SK-N-SH (cell line): ENCODE measurements at regions not wholly inside any gene's neighbourhood (a gene's known extent, or its start where the extent isn't known, plus 50 kb on each side); places are given as distances from the start of the nearest gene placed in this dataset.

Experiments used
- CTCF ChIA-PET: fragments of 300-600, 350-600 bp; formaldehyde crosslinking; extraction: SDS; loops from one replicate; lab custom pipeline; 2021; lab: Yijun Ruan, JAX
- POLR2A ChIA-PET: fragments of 350-600 bp; sonication (Branson Sonifier 250); formaldehyde crosslinking; extraction: SDS; loops from one replicate; lab custom pipeline; 2020; ENCODE audit warnings: antibody characterized with exemption, inconsistent platforms; lab: Yijun Ruan, JAX
- DNase-seq: peaks from one replicate; pipeline ENCODE4 v3.0.0; 2012
- H2AFZ ChIP-seq: fragments of 200-600 bp; sonication (generic); 2 replicates; pipeline ENCODE4 v1.8.1; 2016; ENCODE audit warnings: antibody characterized with exemption, mild to moderate bottlenecking, low read depth
- H3F3A ChIP-seq: fragments of 200-600 bp; sonication (generic); replicated peaks from 2 replicates; pipeline ENCODE3; 2016; ENCODE audit warnings: antibody characterized with exemption, mild to moderate bottlenecking; ENCODE audit not compliant: insufficient read depth
- H3K27ac ChIP-seq, 2 experiments: fragments of 200-500 bp in 1 of 2; fragments of 200-600 bp in 1 of 2; sonication (Bioruptor generic) in 1 of 2; sonication (generic), shearing (Covaris generic) in 1 of 2; 2 replicates each; pipeline versions ENCODE4 v1.5.1 to v1.6.1; 2014 to 2016; ENCODE audit warnings: low read depth in 2 of 2, inconsistent platforms in 1 of 2, low read length in 1 of 2, mild to moderate bottlenecking in 1 of 2, mixed read lengths in 1 of 2
- H3K27me3 ChIP-seq: fragments of 200-600 bp; sonication (generic), shearing (Covaris generic); 2 replicates; pipeline ENCODE4 v1.6.1; 2016; ENCODE audit warnings: mixed run types; ENCODE audit not compliant: insufficient read depth
- H3K36me3 ChIP-seq, 2 experiments: fragments of 200-500 bp in 1 of 2; fragments of 200-600 bp in 1 of 2; sonication (Bioruptor generic) in 1 of 2; sonication (generic) in 1 of 2; replicated peaks in 1 of 2; 2 replicates each; pipeline versions ENCODE3 to v1.5.1; 2014 to 2016; ENCODE audit warnings: low read length in 1 of 2, mild to moderate bottlenecking in 1 of 2; ENCODE audit not compliant: insufficient read depth in 2 of 2, control insufficient read depth in 1 of 2
- H3K4me1 ChIP-seq, 2 experiments: fragments of 200-500 bp in 1 of 2; fragments of 200-600 bp in 1 of 2; sonication (Bioruptor generic) in 1 of 2; sonication (generic), shearing (Covaris generic) in 1 of 2; 2 replicates each; pipeline versions ENCODE4 v1.5.1 to v1.6.1; 2014 to 2016; ENCODE audit warnings: low read depth in 1 of 2, low read length in 1 of 2, mixed run types in 1 of 2; ENCODE audit not compliant: insufficient read depth in 2 of 2, control insufficient read depth in 1 of 2
- H3K4me2 ChIP-seq: fragments of 200-600 bp; sonication (generic), shearing (Covaris generic); 2 replicates; pipeline ENCODE4 v1.6.1; 2017; ENCODE audit warnings: mixed run types
- H3K4me3 ChIP-seq, 2 experiments: fragments of 200-500 bp in 1 of 2; fragments of 200-600 bp in 1 of 2; sonication (Bioruptor generic) in 1 of 2; sonication (generic), shearing (Covaris generic) in 1 of 2; 2 replicates each; pipeline versions ENCODE4 v1.5.1 to v1.8.1; 2014 to 2016; ENCODE audit warnings: low read depth in 2 of 2, inconsistent platforms in 1 of 2, low read length in 1 of 2, mild to moderate bottlenecking in 1 of 2, mixed read lengths in 1 of 2, moderate library complexity in 1 of 2
- H3K79me2 ChIP-seq: fragments of 200-600 bp; sonication (generic); 2 replicates; pipeline ENCODE4 v1.8.1; 2017; ENCODE audit warnings: mild to moderate bottlenecking; ENCODE audit not compliant: insufficient read depth
- H3K9ac ChIP-seq: fragments of 200-600 bp; sonication (generic); 2 replicates; pipeline ENCODE4 v1.6.1; 2017; ENCODE audit warnings: mixed run types
- H3K9me2 ChIP-seq: fragments of 200-600 bp; sonication (generic); 2 replicates; pipeline ENCODE4 v1.6.1; 2017; ENCODE audit warnings: mixed run types
- H3K9me3 ChIP-seq: fragments of 200-600 bp; sonication (generic); 2 replicates; pipeline ENCODE4 v1.6.1; 2017; ENCODE audit warnings: mixed run types, mild to moderate bottlenecking, moderate library complexity
- H4K20me1 ChIP-seq: fragments of 200-600 bp; sonication (generic); 2 replicates; pipeline ENCODE4 v1.6.1; 2017; ENCODE audit warnings: mild to moderate bottlenecking, mixed run types; ENCODE audit not compliant: insufficient read depth
- EP300 ChIP-seq, 2 experiments: IDR thresholded peaks; 2 replicates each; pipeline versions ENCODE4 v1.4.0 to v1.6.1; 2012; ENCODE audit warnings: borderline replicate concordance in 1 of 2, low read depth in 1 of 2, low read length in 1 of 2
- FOXJ3 ChIP-seq: sonication (generic); formaldehyde crosslinking; IDR thresholded peaks from 2 replicates; pipeline ENCODE4 v1.5.1; 2020; ENCODE audit warnings: mild to moderate bottlenecking, missing genetic modification reagents
- JUND ChIP-seq: IDR thresholded peaks from 2 replicates; pipeline ENCODE4 v1.4.0; 2012
- MEF2A ChIP-seq: IDR thresholded peaks from 2 replicates; pipeline ENCODE4 v1.4.0; 2012; ENCODE audit warnings: low read depth, borderline replicate concordance
- MXI1 ChIP-seq: IDR thresholded peaks from 2 replicates; pipeline ENCODE4 v1.6.1; 2012; ENCODE audit warnings: mild to moderate bottlenecking, low read depth, low read length, improper control_type of control experiment
- NFIC ChIP-seq: IDR thresholded peaks from 2 replicates; pipeline ENCODE4 v1.4.0; 2012; ENCODE audit warnings: borderline replicate concordance
- RCOR1 ChIP-seq: fragments of 150-350 bp; IDR thresholded peaks from 2 replicates; pipeline ENCODE4 v1.6.1; 2017; ENCODE audit warnings: antibody characterized with exemption, low read length
- RFX5 ChIP-seq: IDR thresholded peaks from 2 replicates; pipeline ENCODE4 v1.6.1; 2012; ENCODE audit warnings: mild to moderate bottlenecking, improper control_type of control experiment, low read length
- SIN3A ChIP-seq: IDR thresholded peaks from 2 replicates; pipeline ENCODE4 v1.6.1; 2012; ENCODE audit warnings: low read depth, mild to moderate bottlenecking, low read length, moderate library complexity, borderline replicate concordance
- TAF1 ChIP-seq: IDR thresholded peaks from 2 replicates; pipeline ENCODE4 v1.6.1; 2012; ENCODE audit warnings: low read depth, mild to moderate bottlenecking, low read length, moderate library complexity, borderline replicate concordance
- WGBS: methylation state at CpG from one replicate; pipeline ENCODE4 v1.1.6; 2017; ENCODE audit warnings: low lambda C conversion rate; 5-methylcytosine and 5-hydroxymethylcytosine counted together
- TF ChIP-seq, protein P1 (sequence below): IDR thresholded peaks from 2 replicates; pipeline ENCODE4 v1.6.1; 2012; ENCODE audit warnings: mild to moderate bottlenecking, low read depth, low read length, moderate library complexity
- TF ChIP-seq, protein P2 (sequence below): IDR thresholded peaks from 2 replicates; pipeline ENCODE4 v1.4.0; 2012; ENCODE audit warnings: low read depth, borderline replicate concordance
- TF ChIP-seq, protein P3 (sequence below): IDR thresholded peaks from 2 replicates; pipeline ENCODE4; 2012
- TF ChIP-seq, protein P4 (sequence below): IDR thresholded peaks from 2 replicates; pipeline ENCODE4 v1.4.0; 2012; ENCODE audit warnings: low read depth, borderline replicate concordance
- TF ChIP-seq, protein P5 (sequence below): fragments of 200-600 bp; sonication (generic); IDR thresholded peaks from 2 replicates; pipeline ENCODE4 v1.6.1; 2017; ENCODE audit warnings: antibody characterized with exemption, mild to moderate bottlenecking, moderate library complexity

DNA sequence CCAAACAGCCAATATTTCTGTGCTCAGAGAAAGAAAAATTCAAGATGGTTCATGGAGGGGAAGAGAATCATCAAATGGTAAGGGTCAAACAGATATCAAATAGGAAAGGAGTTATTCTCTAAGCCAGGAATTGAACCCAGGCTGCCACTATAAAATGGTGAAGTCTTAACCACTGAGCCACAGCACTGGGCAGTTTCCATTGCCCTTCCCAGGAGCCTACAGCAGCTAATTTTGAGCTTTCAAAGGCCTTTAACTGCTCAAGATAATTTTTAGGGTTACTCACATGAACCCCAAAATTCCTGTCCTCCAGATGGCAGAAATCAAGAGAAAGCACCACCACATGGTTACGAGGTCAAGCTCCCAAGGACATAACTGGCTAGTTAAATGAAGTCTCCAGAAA is 176.2 kb downstream of the KIF18A start:
- no peak for TF ChIP-seq SIN3A
- no peak for TF ChIP-seq FOXJ3
- TF ChIP-seq RCOR1, result no peak
- TF ChIP-seq, protein P1, sequence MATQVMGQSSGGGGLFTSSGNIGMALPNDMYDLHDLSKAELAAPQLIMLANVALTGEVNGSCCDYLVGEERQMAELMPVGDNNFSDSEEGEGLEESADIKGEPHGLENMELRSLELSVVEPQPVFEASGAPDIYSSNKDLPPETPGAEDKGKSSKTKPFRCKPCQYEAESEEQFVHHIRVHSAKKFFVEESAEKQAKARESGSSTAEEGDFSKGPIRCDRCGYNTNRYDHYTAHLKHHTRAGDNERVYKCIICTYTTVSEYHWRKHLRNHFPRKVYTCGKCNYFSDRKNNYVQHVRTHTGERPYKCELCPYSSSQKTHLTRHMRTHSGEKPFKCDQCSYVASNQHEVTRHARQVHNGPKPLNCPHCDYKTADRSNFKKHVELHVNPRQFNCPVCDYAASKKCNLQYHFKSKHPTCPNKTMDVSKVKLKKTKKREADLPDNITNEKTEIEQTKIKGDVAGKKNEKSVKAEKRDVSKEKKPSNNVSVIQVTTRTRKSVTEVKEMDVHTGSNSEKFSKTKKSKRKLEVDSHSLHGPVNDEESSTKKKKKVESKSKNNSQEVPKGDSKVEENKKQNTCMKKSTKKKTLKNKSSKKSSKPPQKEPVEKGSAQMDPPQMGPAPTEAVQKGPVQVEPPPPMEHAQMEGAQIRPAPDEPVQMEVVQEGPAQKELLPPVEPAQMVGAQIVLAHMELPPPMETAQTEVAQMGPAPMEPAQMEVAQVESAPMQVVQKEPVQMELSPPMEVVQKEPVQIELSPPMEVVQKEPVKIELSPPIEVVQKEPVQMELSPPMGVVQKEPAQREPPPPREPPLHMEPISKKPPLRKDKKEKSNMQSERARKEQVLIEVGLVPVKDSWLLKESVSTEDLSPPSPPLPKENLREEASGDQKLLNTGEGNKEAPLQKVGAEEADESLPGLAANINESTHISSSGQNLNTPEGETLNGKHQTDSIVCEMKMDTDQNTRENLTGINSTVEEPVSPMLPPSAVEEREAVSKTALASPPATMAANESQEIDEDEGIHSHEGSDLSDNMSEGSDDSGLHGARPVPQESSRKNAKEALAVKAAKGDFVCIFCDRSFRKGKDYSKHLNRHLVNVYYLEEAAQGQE, result no peak
- TF ChIP-seq, protein P2, sequence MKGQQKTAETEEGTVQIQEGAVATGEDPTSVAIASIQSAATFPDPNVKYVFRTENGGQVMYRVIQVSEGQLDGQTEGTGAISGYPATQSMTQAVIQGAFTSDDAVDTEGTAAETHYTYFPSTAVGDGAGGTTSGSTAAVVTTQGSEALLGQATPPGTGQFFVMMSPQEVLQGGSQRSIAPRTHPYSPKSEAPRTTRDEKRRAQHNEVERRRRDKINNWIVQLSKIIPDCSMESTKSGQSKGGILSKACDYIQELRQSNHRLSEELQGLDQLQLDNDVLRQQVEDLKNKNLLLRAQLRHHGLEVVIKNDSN, result no peak
- TF ChIP-seq RFX5, result no peak
- TF ChIP-seq, protein P3, sequence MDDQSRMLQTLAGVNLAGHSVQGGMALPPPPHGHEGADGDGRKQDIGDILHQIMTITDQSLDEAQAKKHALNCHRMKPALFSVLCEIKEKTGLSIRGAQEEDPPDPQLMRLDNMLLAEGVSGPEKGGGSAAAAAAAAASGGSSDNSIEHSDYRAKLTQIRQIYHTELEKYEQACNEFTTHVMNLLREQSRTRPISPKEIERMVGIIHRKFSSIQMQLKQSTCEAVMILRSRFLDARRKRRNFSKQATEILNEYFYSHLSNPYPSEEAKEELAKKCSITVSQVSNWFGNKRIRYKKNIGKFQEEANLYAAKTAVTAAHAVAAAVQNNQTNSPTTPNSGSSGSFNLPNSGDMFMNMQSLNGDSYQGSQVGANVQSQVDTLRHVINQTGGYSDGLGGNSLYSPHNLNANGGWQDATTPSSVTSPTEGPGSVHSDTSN, result no peak
- no peak for TF ChIP-seq NFIC
- no peak for TF ChIP-seq TAF1
- TF ChIP-seq, protein P4, sequence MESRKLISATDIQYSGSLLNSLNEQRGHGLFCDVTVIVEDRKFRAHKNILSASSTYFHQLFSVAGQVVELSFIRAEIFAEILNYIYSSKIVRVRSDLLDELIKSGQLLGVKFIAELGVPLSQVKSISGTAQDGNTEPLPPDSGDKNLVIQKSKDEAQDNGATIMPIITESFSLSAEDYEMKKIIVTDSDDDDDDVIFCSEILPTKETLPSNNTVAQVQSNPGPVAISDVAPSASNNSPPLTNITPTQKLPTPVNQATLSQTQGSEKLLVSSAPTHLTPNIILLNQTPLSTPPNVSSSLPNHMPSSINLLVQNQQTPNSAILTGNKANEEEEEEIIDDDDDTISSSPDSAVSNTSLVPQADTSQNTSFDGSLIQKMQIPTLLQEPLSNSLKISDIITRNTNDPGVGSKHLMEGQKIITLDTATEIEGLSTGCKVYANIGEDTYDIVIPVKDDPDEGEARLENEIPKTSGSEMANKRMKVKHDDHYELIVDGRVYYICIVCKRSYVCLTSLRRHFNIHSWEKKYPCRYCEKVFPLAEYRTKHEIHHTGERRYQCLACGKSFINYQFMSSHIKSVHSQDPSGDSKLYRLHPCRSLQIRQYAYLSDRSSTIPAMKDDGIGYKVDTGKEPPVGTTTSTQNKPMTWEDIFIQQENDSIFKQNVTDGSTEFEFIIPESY, result no peak
- no peak for TF ChIP-seq MEF2A
- no peak for TF ChIP-seq JUND
- no peak for TF ChIP-seq EP300 (IDR thresholded peaks at IDR 0.05; ENCODE audit: borderline replicate concordance in 1 of 2, low read depth in 1 of 2, low read length in 1 of 2)
- TF ChIP-seq MXI1, result no peak
- TF ChIP-seq, protein P5, sequence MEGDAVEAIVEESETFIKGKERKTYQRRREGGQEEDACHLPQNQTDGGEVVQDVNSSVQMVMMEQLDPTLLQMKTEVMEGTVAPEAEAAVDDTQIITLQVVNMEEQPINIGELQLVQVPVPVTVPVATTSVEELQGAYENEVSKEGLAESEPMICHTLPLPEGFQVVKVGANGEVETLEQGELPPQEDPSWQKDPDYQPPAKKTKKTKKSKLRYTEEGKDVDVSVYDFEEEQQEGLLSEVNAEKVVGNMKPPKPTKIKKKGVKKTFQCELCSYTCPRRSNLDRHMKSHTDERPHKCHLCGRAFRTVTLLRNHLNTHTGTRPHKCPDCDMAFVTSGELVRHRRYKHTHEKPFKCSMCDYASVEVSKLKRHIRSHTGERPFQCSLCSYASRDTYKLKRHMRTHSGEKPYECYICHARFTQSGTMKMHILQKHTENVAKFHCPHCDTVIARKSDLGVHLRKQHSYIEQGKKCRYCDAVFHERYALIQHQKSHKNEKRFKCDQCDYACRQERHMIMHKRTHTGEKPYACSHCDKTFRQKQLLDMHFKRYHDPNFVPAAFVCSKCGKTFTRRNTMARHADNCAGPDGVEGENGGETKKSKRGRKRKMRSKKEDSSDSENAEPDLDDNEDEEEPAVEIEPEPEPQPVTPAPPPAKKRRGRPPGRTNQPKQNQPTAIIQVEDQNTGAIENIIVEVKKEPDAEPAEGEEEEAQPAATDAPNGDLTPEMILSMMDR, result no peak
- no peaks in the 10 kb centered on the region for H3K27me3 ChIP-seq
- no peak overlapping the region for H3K27ac ChIP-seq
- ChIA-PET CTCF (interaction anchor here (1.2 kb wide), 1 partner anchor 17 kb away, joined by 3 read pairs; no protein-coding TSS in a partner anchor), POLR2A (no interaction called here)
- H3K36me3 ChIP-seq, result no peaks in the 10 kb centered on the region
- no peaks in the 10 kb centered on the region for H4K20me1 ChIP-seq
- WGBS, result 91% methylated on average over 1 of the region's 1 CpG
- no peaks in the 10 kb centered on the region for H3K9me2 ChIP-seq
- no peak for DNase-seq
- H3K4me2 ChIP-seq, result no peak overlapping the region
- H3F3A ChIP-seq, result peaks cover 32% of the 10 kb centered on the region
- H3K4me1 ChIP-seq, result peaks cover 0 to 20% of the 10 kb centered on the region in 2 experiments; a peak in 2 of 4 replicates
- H3K9ac ChIP-seq, result no peak overlapping the region
- H2AFZ ChIP-seq, result no peak overlapping the region
- no peaks in the 10 kb centered on the region for H3K79me2 ChIP-seq
- H3K9me3 ChIP-seq, result no peaks in the 10 kb centered on the region
- no peak overlapping the region for H3K4me3 ChIP-seq
